ENCODE measurements at regions not wholly inside any gene's neighbourhood (a gene's known extent, or its start where the extent isn't known, plus 50 kb on each side); places are given as distances from the start of the nearest gene placed in this dataset.
"Not testable (repeated sequence)": the region's sequence is repeated elsewhere in the genome, so short reads cannot be mapped to it uniquely, and the experiment has no call there.

DNA sequence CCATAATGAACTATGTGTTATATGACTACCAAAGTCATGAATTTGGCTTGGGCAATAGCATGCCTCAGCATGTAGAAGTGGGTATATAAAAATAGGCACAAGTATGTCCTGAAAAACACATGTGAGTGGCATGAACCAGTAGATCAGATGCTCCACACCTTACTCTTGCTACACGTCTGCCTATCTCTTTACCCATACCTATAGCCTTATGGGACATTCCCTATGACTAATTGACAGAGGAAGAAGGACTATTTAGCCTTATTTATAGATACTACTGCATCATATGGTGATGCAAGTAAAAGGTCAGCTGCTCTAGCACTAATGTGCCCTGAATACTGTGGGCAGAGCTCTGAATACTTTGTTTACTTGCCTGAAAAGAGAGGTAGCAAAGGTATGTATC is 81.0 kb upstream of the ZPLD1 start:
- TF ChIP-seq, protein P1, sequence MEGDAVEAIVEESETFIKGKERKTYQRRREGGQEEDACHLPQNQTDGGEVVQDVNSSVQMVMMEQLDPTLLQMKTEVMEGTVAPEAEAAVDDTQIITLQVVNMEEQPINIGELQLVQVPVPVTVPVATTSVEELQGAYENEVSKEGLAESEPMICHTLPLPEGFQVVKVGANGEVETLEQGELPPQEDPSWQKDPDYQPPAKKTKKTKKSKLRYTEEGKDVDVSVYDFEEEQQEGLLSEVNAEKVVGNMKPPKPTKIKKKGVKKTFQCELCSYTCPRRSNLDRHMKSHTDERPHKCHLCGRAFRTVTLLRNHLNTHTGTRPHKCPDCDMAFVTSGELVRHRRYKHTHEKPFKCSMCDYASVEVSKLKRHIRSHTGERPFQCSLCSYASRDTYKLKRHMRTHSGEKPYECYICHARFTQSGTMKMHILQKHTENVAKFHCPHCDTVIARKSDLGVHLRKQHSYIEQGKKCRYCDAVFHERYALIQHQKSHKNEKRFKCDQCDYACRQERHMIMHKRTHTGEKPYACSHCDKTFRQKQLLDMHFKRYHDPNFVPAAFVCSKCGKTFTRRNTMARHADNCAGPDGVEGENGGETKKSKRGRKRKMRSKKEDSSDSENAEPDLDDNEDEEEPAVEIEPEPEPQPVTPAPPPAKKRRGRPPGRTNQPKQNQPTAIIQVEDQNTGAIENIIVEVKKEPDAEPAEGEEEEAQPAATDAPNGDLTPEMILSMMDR (IDR thresholded peaks at IDR 0.05; ENCODE audit: unreplicated experiment): no peak
- Mint-ChIP-seq H3K27me3 (ENCODE audit: insufficient read depth, unreplicated experiment) (no peaks in the 10 kb centered on the region), H3K4me1 (ENCODE audit: insufficient read depth, unreplicated experiment) (peaks cover 30% of the 10 kb centered on the region), H3K9me3 (ENCODE audit: unreplicated experiment) (no peaks in the 10 kb centered on the region), H3K4me3 (ENCODE audit: unreplicated experiment) (no peak overlapping the region), H3K36me3 (ENCODE audit: insufficient read depth, unreplicated experiment) (no peaks in the 10 kb centered on the region), H3K27ac (ENCODE audit: low read depth, unreplicated experiment) (peak overlapping the region; percentile 75)
- CTCF ChIA-PET: no interaction called here
- DNase-seq (ENCODE audit: unreplicated experiment): peak; percentile 47
- intact Hi-C loops (cut with micrococcal nuclease): loop anchor here (2.0 to 10.0 kb wide), 4 partner anchors 47 to 181 kb away; no protein-coding TSS in a partner anchor
- POLR2A ChIA-PET: interaction anchor here (0.9 to 1.5 kb wide), 4 partner anchors 10 to 156 kb away, joined by 3 to 5 read pairs (median 3); no protein-coding TSS in a partner anchor
- BruUV-seq (replicated peaks): no TSS peak

DNA sequence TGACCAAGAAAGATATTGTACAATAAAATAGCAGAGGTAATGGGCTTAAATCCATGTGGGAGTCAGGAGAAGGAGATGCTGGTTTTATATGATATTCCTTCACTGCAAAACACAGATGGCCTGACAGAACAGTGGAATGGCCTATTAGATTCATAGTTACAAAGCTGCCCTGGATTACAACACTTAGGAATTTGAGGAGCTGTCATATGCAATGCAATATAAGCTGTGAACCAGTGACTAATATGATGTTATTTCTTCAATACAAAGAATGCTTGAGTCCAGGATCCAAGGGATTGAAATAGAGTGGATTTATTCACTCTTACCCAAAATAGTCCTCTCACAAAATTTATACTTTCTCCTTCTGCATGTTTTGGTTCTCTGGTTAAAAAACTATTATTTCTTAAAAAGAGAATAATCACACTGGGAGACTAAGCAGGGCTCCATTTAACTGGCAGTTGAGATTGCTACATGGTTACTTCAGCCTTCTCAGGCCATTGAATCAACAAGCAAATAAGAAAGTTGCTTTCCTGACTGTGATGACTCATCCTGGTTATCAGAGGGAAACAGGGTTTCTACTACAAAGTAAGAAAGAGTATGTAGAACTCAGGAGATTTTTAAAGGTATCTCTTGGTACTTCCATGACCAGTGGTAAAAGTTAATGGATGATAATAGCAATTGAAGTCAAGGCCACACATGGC is 79.8 kb upstream of the ZPLD1 start:
- no peak overlapping the region for H3K4me3 Mint-ChIP-seq (ENCODE audit: unreplicated experiment)
- H3K27ac Mint-ChIP-seq (ENCODE audit: low read depth, unreplicated experiment): peak overlapping the region; percentile 75
- ChIA-PET CTCF (interaction anchor here (0.8 kb wide), 1 partner anchor 19 kb away, joined by 3 read pairs; no protein-coding TSS in a partner anchor), POLR2A (interaction anchor here (0.7 kb wide), 1 partner anchor 1956 kb away, joined by 3 read pairs; no protein-coding TSS in a partner anchor)
- H3K27me3 Mint-ChIP-seq (ENCODE audit: insufficient read depth, unreplicated experiment): no peaks in the 10 kb centered on the region
- intact Hi-C loops (cut with micrococcal nuclease): loop anchor here (2.0 to 10.0 kb wide), 4 partner anchors 46 to 180 kb away; no protein-coding TSS in a partner anchor
- H3K9me3 Mint-ChIP-seq (ENCODE audit: unreplicated experiment): no peaks in the 10 kb centered on the region
- BruUV-seq (replicated peaks): no TSS peak
- no peaks in the 10 kb centered on the region for H3K36me3 Mint-ChIP-seq (ENCODE audit: insufficient read depth, unreplicated experiment)
- H3K4me1 Mint-ChIP-seq (ENCODE audit: insufficient read depth, unreplicated experiment): peaks cover 30% of the 10 kb centered on the region
- peak; percentile 75 for DNase-seq (ENCODE audit: unreplicated experiment)
- TF ChIP-seq, protein P1 (IDR thresholded peaks at IDR 0.05; ENCODE audit: unreplicated experiment): no peak

DNA sequence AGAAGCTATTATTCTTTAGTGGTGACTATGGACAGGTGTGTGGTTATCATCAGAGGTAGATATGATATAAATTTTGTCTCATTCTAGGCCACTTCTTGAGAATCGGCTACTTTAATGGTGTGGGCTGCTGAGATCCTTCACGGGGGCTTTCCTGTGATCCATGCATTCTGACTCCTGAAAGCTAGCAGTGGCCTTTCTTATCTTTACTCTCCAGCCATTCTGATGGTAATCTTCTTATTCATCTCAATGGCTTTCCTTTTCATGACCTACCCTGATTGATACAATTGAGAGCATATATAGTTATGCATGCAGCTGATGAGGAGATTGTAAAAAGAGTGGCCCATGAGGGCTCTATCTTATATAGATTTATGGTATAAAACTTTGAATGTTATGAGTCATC is 78.3 kb upstream of the ZPLD1 start:
- intact Hi-C loops (cut with micrococcal nuclease): loop anchor here (10.0 kb wide), 3 partner anchors 108 to 178 kb away; no protein-coding TSS in a partner anchor
- CTCF ChIA-PET: no interaction called here
- Mint-ChIP-seq H3K4me1 (ENCODE audit: insufficient read depth, unreplicated experiment) (peaks cover 30% of the 10 kb centered on the region), H3K27ac (ENCODE audit: low read depth, unreplicated experiment) (no peak overlapping the region), H3K4me3 (ENCODE audit: unreplicated experiment) (no peak overlapping the region), H3K27me3 (ENCODE audit: insufficient read depth, unreplicated experiment) (no peaks in the 10 kb centered on the region), H3K9me3 (ENCODE audit: unreplicated experiment) (no peaks in the 10 kb centered on the region), H3K36me3 (ENCODE audit: insufficient read depth, unreplicated experiment) (no peaks in the 10 kb centered on the region)
- BruUV-seq (replicated peaks): no TSS peak
- DNase-seq (ENCODE audit: unreplicated experiment): no peak
- POLR2A ChIA-PET: no interaction called here
- TF ChIP-seq, protein P1 (IDR thresholded peaks at IDR 0.05; ENCODE audit: unreplicated experiment): no peak

DNA sequence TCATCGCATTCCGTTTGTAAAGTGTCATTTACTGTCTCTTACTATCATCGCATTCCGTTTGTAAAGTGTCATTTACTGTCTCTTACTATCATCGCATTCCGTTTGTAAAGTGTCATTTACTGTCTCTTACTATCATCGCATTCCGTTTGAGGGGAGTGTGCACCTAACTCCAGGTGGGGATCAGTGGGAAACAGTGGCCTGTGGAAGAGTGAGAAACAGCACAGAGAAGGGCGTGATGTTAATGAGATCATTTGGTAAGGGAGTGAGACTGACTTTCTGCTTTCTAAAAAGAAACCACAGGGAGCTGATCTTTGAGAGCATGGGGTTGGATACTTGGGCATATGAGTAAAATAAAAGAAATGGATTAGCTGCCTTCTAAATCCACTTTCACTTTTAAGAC is 77.5 kb upstream of the ZPLD1 start:
- H3K9me3 Mint-ChIP-seq (ENCODE audit: unreplicated experiment); DNase-seq (ENCODE audit: unreplicated experiment); H3K27ac Mint-ChIP-seq (ENCODE audit: low read depth, unreplicated experiment); H3K27me3 Mint-ChIP-seq (ENCODE audit: insufficient read depth, unreplicated experiment); BruUV-seq (replicated peaks); H3K4me3 Mint-ChIP-seq (ENCODE audit: unreplicated experiment); POLR2A ChIA-PET; H3K36me3 Mint-ChIP-seq (ENCODE audit: insufficient read depth, unreplicated experiment): not testable (repeated sequence)
- H3K4me1 Mint-ChIP-seq (ENCODE audit: insufficient read depth, unreplicated experiment): peaks cover 30% of the 10 kb centered on the region
- CTCF ChIA-PET: interaction anchor here (0.6 to 0.7 kb wide), 3 partner anchors 9 to 162 kb away, joined by 4 to 5 read pairs (median 5); no protein-coding TSS in a partner anchor
- intact Hi-C loops (cut with micrococcal nuclease): loop anchor here (10.0 kb wide), 3 partner anchors 107 to 177 kb away; no protein-coding TSS in a partner anchor
